Astrocyte of the cerebellum (primary cell): ENCODE measurements at regions not wholly inside any gene's neighbourhood (a gene's known extent, or its start where the extent isn't known, plus 50 kb on each side); places are given as distances from the start of the nearest gene placed in this dataset.

Experiments
- DNase-seq: peaks from one replicate; pipeline ENCODE4 v3.0.0-alpha.2; 2011; ENCODE audit warnings: low read depth
- H3K4me3 ChIP-seq: 2 replicates; pipeline ENCODE4 v1.5.1; 2011; ENCODE audit warnings: mild to moderate bottlenecking, low read depth, low read length, moderate library complexity
- in situ Hi-C: cut with HindIII; loops from 2 replicates; pipeline ENCODE4 v1.10.0; 2017; ENCODE audit warnings: low sequenced_read_pairs
- TF ChIP-seq, protein P1 (sequence below): IDR thresholded peaks from 2 replicates; pipeline ENCODE4 v1.5.1; 2012; ENCODE audit warnings: low read length, low read depth, moderate library complexity, mild to moderate bottlenecking; ENCODE audit errors: missing control alignments

DNA sequence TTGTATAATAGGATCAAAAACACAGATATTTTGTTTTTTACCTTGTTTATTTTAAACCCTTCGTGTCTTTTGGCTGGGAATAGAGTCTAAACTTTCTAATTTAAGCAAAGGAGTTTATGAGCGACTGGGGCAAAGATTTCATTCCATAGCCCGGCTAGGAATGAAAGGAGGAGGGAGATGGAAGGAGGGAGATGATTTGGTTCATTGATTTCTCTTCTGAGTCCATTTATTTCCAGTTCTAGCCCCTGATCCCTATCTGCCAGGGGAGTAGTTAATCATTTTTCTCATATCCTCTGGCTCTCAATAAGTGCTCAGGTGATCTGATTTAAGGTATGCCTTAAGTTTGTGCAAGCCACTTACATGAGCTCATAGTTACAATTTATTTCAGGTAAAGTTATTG is 120.0 kb downstream of the SPRY1 start:
- TF ChIP-seq, protein P1, sequence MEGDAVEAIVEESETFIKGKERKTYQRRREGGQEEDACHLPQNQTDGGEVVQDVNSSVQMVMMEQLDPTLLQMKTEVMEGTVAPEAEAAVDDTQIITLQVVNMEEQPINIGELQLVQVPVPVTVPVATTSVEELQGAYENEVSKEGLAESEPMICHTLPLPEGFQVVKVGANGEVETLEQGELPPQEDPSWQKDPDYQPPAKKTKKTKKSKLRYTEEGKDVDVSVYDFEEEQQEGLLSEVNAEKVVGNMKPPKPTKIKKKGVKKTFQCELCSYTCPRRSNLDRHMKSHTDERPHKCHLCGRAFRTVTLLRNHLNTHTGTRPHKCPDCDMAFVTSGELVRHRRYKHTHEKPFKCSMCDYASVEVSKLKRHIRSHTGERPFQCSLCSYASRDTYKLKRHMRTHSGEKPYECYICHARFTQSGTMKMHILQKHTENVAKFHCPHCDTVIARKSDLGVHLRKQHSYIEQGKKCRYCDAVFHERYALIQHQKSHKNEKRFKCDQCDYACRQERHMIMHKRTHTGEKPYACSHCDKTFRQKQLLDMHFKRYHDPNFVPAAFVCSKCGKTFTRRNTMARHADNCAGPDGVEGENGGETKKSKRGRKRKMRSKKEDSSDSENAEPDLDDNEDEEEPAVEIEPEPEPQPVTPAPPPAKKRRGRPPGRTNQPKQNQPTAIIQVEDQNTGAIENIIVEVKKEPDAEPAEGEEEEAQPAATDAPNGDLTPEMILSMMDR: no peak
- in situ Hi-C loops: no loop called here
- no peak for DNase-seq
- H3K4me3 ChIP-seq: no peak overlapping the region

DNA sequence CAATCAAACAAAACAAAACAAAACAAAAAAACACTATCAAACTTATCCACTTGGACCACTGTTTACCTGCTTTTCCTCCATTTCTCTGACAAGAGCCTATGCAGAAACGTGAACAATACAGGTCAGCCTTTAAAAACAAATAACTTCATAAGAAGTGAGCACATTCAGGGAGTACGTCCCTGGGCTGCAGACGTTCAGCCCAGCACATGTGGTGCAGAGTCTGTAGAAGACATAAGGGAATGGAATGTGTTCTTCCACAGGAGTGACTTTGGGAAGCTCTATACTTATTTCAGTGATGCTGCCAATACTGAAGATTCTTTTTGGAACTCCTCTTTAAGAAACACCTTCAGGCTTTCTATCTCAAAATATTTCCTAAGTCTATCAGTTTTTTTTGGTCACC is 120.6 kb downstream of the SPRY1 start:
- TF ChIP-seq, protein P1: no peak
- in situ Hi-C loops: no loop called here
- H3K4me3 ChIP-seq: no peak overlapping the region
- no peak for DNase-seq

DNA sequence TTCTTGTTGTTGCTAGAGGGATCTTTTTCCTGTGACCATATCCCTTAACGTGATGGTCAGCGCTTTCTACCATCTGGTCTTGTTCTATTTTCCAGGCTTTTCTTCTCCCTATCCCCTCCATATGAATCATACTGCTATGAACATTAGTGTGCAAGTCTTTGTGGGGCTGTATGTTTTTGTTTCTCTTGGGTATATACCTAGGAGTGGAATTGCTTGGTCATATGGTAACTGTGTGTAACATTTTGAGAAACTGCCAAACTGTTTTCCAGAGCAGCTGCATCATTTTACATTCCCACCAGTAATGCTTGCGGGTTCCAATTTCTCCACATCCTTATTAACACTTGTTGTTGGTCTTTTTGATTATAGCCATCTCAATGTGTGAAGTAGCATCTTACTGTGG is 121.4 kb downstream of the SPRY1 start:
- no peak for DNase-seq
- in situ Hi-C loops: no loop called here
- H3K4me3 ChIP-seq: no peak overlapping the region
- TF ChIP-seq, protein P1: no peak

DNA sequence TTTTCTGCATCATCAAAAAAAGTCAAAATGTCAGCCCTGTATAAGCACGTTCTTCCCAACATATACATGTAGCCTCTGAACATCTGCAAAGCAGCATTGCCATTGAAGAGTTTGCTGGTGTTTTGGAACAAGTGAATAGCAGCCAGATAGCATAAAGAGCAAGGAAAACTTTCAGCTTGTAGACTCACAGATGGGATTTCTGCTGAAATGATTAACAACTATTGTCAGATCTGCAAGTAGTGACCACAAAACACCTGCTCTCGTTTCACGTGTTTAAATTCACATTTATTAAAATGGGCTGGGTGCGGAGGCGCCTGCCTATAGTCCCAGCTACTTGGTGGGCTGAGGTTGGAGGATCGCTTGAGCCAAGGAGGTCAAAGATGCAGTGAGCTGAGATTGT is 123.7 kb downstream of the SPRY1 start:
- no peak overlapping the region for H3K4me3 ChIP-seq
- TF ChIP-seq, protein P1: no peak
- DNase-seq: no peak
- in situ Hi-C loops: no loop called here

DNA sequence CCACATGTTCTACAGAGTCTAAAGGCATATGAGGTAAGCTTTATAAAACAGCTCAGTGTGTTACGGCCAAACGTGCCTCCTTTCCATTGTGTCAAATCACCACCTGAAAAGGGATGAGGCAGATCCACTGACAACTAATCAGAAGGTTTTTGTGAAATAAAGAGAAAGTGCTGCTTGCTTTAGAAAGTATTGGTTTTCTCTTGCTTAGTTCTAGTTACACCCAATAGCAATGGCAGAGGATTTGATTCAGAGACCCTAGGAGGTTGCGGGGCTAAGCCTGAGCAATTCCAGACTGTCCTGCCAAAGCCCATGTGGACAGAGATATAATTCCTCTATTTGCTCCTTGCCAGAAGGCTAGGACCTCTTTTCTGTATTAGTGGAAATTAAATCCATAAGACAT is 125.5 kb downstream of the SPRY1 start:
- no peak overlapping the region for H3K4me3 ChIP-seq
- in situ Hi-C loops: no loop called here
- no peak for DNase-seq
- TF ChIP-seq, protein P1: no peak

DNA sequence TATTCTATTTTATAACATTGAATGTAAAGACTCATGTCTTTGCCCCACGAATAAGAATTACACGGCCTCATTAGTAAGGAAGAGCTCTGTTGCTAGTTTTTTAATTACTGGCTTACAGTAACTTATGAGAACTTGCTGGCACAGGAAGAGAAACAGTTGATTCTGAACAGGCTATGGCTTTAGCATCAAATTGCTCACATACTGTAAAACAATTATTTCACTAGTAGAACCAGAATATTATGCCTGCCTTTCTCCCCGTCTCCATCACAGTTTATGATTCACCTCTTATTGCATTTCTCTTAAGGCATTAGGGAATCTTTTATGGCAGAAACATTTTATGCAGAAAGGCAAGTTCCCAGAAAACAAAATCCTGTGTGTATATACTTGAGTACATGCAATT is 126.1 kb downstream of the SPRY1 start:
- no peak overlapping the region for H3K4me3 ChIP-seq
- in situ Hi-C loops: no loop called here
- no peak for DNase-seq
- TF ChIP-seq, protein P1: no peak
